HEK293T (cell line): ENCODE measurements at regions not wholly inside any gene's neighbourhood (a gene's known extent, or its start where the extent isn't known, plus 50 kb on each side); places are given as distances from the start of the nearest gene placed in this dataset.

Source experiments
- BHLHE40 ChIP-seq: fragments of 450-650 bp; IDR thresholded peaks from 2 replicates; pipeline ENCODE4 v1.6.1; 2016; ENCODE audit warnings: mild to moderate bottlenecking, moderate library complexity, borderline replicate concordance
- ELF4 ChIP-seq: fragments of 450-650 bp; IDR thresholded peaks from 2 replicates; pipeline ENCODE4 v1.6.1; 2017; ENCODE audit warnings: antibody characterized with exemption
- FOXK2 ChIP-seq: fragments of 450-650 bp; IDR thresholded peaks from 2 replicates; pipeline ENCODE4 v1.6.1; 2016; ENCODE audit warnings: mild to moderate bottlenecking
- HDGF ChIP-seq: fragments of 450-650 bp; IDR thresholded peaks from 2 replicates; pipeline ENCODE4 v1.6.1; 2017; ENCODE audit warnings: antibody characterized with exemption, borderline replicate concordance
- NFRKB ChIP-seq: fragments of 450-650 bp; IDR thresholded peaks from 2 replicates; pipeline ENCODE4 v1.6.1; 2016; ENCODE audit warnings: mild to moderate bottlenecking, moderate library complexity
- SP1 ChIP-seq: fragments of 450-650 bp; IDR thresholded peaks from 2 replicates; pipeline ENCODE4 v1.6.1; 2017
- SUZ12 ChIP-seq: fragments of 450-650 bp; IDR thresholded peaks from 2 replicates; pipeline ENCODE4 v1.6.1; 2016; ENCODE audit warnings: mild to moderate bottlenecking
- TARDBP ChIP-seq: fragments of 450-650 bp; IDR thresholded peaks from 2 replicates; pipeline ENCODE4 v1.6.1; 2016
- ZNF384 ChIP-seq: fragments of 450-650 bp; IDR thresholded peaks from 2 replicates; pipeline ENCODE4 v1.6.1; 2016

- TF ChIP-seq NFRKB (no peak), SUZ12 (no peak), ELF4 (no peak), BHLHE40 (no peak), HDGF (no peak), TARDBP (no peak), SP1 (no peak), FOXK2 (no peak), ZNF384 (no peak)
Observed at GRCh38 chr6:21352131-21352530, 241.4 kb upstream of the SOX4 start.
